HG03521 (cell line): ENCODE measurements at regions not wholly inside any gene's neighbourhood (a gene's known extent, or its start where the extent isn't known, plus 50 kb on each side); places are given as distances from the start of the nearest gene placed in this dataset.
"Not testable (repeated sequence)": the region's sequence is repeated elsewhere in the genome, so short reads cannot be mapped to it uniquely, and the experiment has no call there.

Experiments used
- ATAC-seq: cut with Tn5 transposase; IDR thresholded peaks from one replicate; pipeline ENCODE4 v1.9.1; 2021; ENCODE audit warnings: mild to moderate bottlenecking, moderate library complexity; ENCODE audit not compliant: unreplicated experiment

DNA sequence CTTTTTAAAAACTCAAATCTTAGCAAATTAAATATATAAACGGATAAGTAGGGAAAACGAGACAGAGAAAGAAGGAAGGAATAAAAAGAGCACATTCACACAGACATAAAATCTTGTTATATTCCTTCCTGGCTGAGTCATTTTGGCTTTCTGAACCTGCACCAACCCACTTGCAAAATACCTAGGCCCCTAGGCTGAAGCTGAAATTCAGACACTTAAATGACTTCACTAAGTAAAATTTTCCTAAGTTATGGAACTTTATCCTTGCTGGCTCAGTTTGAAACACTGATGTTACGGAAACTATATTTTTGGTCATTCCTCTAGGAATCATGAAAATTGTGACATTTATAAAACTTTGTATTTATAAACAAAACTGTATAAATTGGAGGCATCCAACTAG lies 462.8 kb upstream of the NFIA start:
- ATAC-seq, result no peak

DNA sequence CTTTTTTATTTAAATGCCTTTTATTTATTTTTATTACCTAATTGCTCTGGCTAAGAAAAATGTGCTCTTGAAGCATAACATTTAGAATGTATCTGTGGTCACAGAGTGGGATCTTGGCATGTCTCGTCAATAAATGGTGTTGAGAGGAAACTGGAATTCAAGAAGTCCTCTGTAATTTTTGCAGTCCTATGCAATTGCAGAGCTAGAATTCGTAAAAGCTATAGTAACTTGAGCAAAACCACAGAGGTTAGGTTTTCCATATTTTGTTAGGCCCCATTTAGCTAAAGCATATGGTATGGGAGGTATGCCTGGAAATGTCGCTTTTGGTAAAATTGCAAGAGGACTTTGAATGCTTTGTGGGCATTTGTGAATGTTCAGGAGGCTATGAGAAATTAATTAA lies 466.7 kb upstream of the NFIA start:
- ATAC-seq, result no peak

DNA sequence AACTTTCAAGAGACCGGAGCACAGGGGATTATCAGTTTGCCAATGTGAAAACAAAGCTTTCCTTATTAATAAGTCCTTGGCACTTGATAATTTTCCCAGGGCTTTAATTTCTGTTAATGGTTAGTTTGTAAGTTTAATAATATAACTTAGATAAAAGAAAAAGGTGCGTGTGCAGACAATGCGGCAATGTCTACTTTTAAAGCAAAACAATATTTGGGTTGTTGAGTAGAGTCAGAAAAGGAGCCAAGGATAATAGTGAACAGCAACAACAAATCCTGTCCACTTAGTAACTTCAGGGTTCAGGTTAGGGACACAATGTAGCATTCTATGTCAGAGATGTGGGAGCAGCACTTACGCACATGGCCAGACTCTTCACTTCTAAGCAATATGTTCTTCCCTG lies 469.6 kb upstream of the NFIA start:
- ATAC-seq, result no peak

DNA sequence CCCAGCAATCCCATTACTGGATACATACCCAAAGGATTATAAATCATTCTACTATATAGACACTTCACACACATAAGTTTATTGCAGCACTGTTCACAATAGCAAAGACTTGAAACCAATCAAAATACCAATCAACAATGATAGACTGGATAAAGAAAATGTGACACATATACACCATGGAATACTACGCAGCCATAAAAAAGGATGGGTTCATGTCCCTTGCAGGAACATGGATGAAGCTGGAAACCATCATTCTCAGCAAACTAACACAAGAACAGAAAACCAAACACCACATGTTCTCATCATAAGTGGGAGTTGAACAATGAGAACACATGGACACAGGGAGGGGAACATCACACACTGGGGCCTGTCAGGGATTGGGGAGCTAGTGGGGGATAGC lies 475.4 kb upstream of the NFIA start:
- not testable (repeated sequence) for ATAC-seq

DNA sequence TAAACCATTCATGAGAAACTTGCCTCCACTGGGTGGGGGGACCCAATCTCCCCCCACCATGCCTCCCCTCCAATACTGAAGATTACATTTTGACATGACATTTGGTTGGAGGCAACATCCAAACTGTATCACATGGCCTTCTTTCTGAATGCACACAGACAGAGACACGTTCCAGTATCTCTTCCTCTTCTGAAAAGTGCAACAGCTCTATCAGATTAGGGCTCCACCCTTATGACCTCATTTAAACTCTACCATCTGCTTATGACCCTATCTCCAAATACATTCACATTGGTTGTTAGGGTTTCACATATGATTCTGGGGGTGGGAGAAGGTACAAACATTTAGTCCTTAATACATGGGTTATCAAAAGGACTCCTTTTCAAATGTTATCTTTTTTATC lies 481.8 kb upstream of the NFIA start:
- no peak for ATAC-seq

DNA sequence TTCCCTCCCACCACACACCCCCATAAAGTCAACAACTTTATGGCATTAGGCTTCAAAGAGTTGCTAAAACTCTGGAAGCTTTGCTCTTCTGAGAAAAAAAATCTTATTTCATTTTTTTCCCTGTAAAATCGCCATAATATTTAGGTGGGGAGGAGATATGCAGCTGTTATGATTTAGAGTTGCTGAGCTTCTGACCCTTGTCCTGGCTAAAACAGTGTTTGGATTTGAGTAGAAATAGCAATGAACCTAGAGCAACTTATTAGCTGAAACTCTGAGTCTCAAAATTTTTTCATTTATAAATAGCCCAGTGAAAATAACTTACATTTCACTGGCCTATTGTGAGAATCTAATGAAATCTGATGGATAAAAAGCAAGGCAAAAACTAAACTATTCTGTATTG lies 482.8 kb upstream of the NFIA start:
- ATAC-seq, result no peak

DNA sequence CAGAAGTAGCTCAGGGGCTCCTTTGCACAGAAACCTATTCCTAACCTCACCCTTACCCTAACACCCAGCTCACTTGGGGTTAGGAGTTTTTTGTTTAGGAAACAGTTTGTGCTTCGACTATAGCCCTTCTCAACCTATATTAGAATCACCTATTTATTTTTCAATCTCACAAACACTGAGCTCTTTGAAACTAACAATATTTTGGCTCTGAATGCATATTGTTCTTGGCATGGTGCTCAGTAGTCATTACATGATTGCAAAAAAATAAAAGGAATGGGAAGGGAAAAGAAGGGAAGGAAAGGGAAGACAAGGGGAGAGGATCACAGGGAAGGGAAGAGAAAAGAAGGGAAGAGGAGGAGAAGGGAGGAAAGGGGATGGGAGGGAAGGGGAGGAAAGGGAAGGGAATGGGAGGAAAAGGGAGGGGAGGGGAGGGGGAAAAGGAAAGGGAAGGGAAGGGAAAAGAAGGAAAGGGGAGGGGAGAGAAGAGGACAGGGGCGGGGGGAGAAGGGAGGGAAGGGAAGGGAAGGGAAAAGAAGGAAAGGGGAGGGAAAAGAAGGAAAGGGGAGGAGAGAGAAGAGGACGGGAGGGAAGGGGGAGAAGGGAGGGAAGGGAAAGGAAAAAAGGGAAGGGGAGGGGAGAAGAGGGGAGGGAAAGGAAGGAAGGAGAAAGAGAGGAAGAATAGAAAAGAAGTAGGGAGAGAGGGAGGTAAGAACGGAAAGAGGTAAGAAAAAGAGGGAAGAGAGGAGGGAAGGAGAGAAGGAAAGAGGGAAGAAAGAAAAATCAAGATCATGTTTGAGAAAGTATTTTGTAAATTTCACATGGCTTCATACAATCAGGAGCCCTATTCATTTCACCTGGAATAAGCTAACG lies 484.1 kb upstream of the NFIA start:
- ATAC-seq, result no peak

DNA sequence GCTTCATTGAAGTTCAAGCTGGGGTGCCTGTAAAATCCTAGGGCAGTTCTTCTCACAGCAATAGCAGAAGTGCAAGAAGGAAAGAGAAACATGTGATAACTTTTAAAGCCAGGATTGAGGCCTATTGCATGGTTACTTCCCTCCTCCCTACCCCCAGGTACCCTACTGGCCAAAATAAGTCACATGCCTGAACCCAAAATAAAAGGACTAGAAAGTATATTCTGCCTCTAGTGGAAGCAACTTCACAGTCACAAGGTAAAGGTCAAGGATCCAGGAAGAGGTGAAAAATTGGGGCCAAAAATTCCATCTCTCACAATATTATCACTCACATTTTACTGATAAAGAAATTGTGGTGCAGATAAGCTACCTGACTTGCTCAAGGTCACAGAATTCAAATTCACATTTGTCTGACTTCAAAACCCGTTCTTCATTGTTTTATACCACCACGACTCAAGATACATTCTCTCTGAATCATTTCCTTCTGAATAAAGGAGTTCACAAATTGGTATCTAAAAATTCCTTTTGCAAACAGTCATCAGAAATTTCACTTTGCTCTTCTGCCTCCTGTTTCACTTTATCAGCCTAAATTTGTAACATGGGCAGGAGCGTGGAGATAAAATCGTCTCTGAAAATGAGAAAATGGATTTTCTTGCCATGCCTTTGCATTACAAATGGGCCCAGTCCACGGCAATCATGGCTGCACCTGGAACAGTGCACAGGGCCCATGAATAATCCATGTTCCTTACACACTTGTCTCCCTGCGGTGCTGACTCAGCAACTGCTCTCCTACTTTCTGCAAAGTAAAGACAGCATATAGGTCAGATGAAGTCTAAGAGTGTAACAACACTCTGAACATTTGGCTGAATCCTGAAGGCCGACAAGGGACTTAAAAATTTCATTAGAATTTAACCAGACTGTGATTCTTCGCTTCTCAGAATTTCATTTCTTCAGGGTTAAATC lies 485.3 kb upstream of the NFIA start:
- ATAC-seq, result no peak

DNA sequence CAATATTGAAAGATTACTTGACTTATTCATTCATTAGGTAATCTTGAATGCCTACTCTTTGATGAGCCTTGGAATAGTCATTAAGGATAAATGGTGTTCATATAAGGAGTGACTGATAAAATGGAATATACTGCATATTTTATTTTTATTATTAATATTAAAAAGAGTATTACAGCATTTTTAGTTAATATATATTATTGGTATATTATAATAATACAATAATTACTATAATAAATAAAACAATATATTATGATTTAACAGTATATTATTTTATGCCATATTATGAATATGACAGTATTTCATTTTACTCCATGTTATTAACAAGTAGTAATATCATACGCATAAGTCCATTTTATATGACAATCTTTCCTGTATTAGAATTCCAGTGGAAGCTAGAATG lies 490.8 kb upstream of the NFIA start:
- no peak for ATAC-seq

DNA sequence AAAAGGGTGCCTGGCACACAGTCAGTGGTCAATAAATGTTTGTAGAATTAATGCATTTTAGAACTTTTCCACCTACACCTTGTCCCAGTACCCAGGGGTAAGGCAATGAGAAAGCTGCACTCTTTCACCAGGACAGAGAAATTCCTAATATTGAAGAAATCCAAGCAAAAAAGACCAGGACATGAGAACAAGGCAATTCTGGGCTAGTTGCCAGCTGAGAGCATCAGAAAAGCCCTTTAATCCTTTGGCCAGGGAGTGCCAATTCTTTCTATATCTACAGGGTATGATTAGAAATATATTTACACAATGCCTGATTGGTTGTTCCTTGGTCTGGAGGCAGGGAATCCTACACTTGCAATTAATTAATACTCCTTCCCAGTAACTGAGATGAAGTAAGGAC lies 492.4 kb upstream of the NFIA start:
- no peak for ATAC-seq

DNA sequence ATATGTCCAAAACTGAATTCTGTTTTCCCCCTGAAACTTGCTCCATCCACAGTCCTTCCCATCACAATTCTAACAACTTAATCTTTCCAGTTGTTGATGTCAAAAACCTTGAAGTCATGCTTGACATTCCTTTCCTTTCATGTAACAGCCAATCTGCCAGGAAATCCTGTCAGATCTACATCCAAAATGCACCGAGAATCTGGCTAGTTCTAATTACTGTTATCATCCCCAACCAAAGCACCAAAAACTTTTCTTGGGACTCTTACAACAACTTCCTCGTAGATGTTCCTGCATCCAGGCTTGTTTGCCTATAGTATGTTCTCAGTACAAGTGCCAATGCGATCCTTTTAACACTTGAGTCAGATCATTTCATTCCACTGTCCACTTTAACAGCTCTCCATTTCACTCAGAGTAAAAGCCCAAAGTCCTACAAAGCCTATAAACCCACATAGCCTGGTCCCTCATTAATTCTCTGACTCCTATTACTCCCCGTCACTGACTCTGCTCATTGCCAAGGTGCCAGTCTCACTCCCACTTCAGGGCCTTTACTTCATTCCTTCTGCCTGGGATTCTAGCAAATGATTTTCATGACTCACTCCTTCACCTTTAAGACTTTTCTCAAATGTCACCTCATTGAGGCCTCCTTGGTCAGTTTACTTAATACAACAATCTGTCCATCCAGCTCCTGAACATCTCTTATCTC lies 493.2 kb upstream of the NFIA start:
- no peak for ATAC-seq

DNA sequence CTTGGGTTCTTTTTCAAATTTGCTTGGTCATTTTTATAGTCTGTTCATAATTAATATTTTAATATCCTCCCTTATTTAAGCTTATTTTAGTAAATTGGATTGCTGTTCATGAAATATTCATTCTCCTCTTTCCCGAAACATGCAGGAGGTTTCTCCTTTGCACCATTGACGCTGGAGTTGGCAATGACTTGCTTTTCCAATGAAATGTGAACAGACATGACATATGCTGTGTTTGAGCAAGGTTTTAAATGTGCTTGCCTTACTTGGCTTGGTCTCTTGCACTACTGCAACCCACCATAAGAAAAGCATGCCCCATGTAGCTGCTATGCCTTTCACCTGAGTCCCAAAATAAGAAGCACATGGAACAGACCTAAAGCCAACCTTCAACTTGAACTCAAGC lies 498.0 kb upstream of the NFIA start:
- ATAC-seq, result no peak

DNA sequence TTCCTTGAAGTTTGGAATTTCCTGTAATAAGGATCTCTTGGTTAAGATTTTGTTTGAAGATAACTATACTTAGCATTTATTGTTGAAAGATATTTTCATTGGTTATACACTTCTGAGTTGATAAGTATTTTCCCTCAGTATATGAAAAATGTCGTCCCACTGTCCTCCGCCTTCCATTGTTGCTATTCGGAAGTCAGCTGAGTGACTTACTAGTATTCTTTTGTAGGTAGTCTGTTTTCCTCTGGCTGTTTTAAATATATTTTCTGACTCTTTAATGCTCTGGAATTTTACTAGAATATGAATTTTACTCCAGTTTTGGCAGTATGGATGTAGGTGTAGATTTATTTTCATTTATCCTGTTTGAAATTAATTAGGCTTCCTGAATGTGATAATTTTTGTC lies 498.7 kb upstream of the NFIA start:
- no peak for ATAC-seq

DNA sequence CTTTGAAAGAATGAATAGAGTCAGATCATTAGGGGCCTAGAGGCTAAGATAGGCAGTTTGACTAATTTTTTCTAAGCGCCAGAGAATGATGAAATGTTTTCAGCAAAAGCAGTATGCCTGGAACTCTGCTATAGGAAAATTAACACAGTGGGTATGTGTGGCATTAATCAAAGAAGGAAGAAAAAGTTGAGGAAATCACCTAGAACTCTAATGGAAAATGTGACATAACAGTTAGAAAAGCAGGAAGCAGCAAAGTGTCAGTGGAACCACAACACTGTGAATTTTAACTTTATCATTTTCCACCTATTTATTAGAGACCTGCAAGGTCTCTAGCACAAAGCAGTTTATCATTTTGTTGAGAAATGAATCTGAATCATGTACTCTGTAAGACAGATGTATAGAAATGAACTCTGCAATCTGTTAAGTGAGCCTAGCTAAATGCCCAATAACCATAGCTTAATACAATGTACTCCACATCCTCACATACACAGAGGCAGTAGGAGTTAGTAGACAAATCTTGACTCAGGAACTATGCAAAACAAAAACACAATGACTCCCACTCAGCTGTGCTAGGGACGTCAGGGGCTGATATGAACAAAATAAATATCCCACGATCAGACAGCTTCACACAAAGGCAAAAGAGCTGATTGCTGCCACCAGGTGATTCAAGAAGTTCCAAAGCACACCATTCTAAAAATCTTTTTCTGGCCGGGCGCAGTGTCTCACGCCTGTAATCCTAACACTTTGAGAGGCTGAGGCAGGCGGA lies 500.7 kb upstream of the NFIA start:
- ATAC-seq, result no peak

DNA sequence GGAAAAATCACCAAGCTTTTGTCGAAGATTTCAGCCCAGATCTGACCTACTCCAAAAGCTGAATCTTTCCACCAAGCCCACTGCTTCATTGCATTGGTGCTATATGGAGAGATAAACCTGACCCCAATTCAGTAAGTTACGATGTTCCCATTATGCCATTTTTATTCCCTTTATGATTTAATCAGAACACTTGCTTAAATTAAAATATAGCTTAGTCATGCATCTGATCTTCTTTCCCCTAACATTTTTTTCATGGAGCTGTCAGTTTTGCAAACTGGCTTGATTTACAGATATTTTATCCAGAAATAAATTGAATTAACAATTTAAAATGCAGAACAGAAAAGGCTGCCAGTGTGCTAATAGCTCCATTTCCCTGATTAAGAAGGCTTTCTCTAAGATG lies 503.5 kb upstream of the C1orf87 start:
- no peak for ATAC-seq

DNA sequence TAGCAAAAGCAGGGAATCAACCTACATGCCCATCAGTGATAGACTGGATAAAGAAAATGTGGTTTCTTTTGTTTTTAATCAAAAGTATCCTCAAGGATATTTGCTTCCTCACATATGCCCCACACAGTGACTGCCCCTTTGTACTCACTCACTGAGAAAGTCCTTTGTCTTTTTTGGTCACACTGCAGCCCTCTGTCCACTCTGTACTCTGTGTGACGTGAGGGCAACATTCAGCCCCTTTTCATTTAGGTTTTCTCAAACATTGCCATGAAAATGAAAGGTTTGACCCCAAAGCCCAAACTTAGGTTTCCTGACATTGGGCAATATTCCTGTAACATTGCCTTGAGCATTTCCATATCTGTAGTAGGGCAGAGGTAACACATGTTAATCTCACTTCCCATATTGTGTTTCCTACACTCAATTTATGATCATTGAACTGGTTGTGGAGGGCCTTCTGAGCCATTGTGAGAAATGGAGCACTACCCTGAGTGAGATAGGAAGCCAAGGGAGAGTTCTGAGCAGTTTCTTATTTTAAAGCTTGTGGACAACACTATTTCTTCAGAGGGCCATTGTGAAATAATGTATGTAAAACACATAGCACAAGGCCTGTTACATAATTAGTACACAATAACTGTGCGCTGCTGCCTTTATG lies 501.9 kb upstream of the C1orf87 start:
- ATAC-seq, result no peak

DNA sequence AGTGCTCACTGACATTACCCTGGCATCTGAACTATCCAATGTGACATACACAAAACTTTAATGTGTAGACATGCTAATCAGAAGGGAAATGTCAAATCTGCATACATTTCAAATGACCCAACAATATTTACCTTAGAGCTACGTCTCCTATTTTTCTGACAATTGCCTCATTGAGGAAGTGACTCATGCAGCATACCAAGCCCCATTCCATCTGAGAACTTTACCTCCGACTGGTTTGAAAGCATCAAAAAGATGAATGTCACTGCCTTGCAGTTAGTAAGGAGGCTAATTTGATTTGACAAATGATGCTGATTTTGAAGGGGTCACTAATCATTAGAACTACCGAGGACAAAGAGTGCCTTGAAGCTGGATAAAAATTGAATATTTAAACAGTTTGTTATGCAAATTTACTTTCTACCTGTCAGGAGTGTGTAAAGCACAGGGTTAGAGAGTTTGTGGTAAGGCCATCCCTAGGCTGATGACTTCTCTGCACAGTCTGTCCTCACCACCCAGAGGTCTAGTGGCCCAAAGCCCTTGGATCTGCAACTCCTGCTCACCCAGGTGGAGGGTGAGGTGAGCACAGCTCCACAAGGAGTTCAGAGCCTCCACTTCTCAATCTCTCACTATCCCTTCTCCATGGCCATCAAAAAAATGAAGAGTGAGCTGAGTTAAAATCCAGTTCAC lies 500.3 kb upstream of the C1orf87 start:
- no peak for ATAC-seq

DNA sequence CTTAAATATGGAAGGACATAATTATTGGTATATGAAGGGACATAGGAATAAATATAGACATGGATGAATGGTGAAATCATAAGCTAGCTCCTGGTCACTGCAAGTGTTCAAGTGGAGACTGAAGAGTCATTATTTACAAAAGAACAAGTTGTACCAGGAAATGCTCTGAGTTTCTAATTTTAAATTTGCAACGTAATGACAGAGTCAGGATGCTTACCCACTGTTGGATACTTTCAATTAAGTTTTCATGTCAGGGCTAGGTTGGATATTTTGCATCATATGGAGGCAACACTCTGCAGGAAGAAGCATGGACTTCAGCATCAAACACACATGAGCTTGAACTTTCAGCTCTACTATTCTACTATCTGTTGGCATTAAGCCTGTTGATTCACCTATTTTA lies 499.6 kb upstream of the C1orf87 start:
- no peak for ATAC-seq

DNA sequence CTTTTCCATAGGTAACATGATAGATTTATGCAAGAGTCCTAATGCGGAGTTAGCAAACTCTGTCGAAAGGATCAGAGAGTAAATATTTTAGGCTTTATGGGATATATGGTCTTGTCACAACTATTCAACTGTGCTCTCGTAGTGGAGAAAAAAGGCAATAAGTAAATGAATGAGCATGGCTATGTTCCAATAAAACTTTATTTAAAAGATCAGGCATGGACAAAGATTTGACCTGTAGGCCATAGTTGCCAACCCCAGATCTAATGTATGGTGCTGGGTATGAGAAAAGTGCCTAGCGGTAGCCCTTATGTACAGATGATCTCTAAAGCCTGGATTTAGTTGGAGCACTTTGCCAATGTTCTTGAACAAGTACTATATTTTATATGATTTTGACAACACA lies 498.8 kb upstream of the C1orf87 start:
- ATAC-seq, result no peak

DNA sequence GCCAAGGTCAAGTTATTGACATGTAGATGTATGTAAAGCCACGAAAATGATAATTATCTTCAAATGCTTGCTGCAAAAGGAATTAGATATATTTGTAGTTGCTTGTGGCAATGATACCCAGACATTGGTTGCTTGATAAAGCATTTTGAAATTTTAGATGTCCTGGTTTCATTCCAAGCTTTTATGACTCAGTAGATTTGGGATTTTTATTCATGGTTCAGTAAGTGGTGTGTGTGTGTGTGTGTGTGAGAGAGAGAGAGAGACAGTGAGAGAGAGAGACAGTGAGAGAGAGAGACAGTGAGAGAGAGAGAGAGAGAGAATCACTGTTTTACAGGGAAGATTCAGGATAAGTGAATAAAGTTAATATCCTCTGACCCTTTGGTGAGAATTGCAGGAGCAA lies 498.2 kb upstream of the C1orf87 start:
- no peak for ATAC-seq
